PC-3 (cell line): ENCODE measurements at regions not wholly inside any gene's neighbourhood (a gene's known extent, or its start where the extent isn't known, plus 50 kb on each side); places are given as distances from the start of the nearest gene placed in this dataset.
A peak's percentile ranks its signal among the peaks of the same experiment; 100 is the strongest.

Experiments
- ATAC-seq: fragments of 200-7000 bp; cut with Tn5 transposase; 2 replicates; pipeline ENCODE4 v1.9.1; 2020; ENCODE audit warnings: mild to moderate bottlenecking, moderate library complexity
- BruUV-seq: library from RNA; stranded (reverse); fragments of 400-500 nt; replicated peaks from 2 replicates; lab custom pipeline; 2021; lab: Mats Ljungman, UMichigan
- CTCF ChIA-PET: fragments of 300-600 bp; sonication (Branson Sonifier 250); formaldehyde crosslinking; loops from one replicate; lab custom pipeline; 2022; ENCODE audit warnings: antibody characterized with exemption; lab: Charles Lee
- POLR2A ChIA-PET: fragments of 300-600 bp; sonication (Branson Sonifier 250); formaldehyde crosslinking; loops from one replicate; lab custom pipeline; 2022; ENCODE audit warnings: antibody characterized with exemption; ENCODE audit not compliant: unreplicated experiment; lab: Charles Lee
- DNase-seq: peaks from one replicate; pipeline ENCODE4 v3.0.0-alpha.2; 2015
- H2AFZ ChIP-seq: fragments of 300-600 bp; sonication (generic); 2 replicates; pipeline ENCODE4 v1.6.0; 2016; ENCODE audit warnings: antibody characterized with exemption, low read length
- H3F3A ChIP-seq: fragments of 300-600 bp; sonication (generic); one replicate; pipeline ENCODE4 v1.6.0; 2017; ENCODE audit warnings: antibody characterized with exemption, low read length, control low read depth, mild to moderate bottlenecking; ENCODE audit not compliant: unreplicated experiment
- H3K27ac ChIP-seq: fragments of 300-600 bp; sonication (generic); 2 replicates; pipeline ENCODE4 v1.5.1; 2016; ENCODE audit warnings: mild to moderate bottlenecking, low read length
- H3K27me3 ChIP-seq: fragments of 300-600 bp; sonication (generic); 2 replicates; pipeline ENCODE4 v1.6.1; 2016; ENCODE audit warnings: low read length, mixed read lengths
- H3K36me3 ChIP-seq: fragments of 300-600 bp; sonication (generic); 2 replicates; pipeline ENCODE4 v1.6.1; 2016; ENCODE audit warnings: low read depth, mixed run types, low read length, mixed read lengths
- H3K4me1 ChIP-seq: fragments of 300-600 bp; sonication (generic); 2 replicates; pipeline ENCODE4 v1.5.1; 2016; ENCODE audit warnings: low read length; ENCODE audit not compliant: insufficient read depth
- H3K4me2 ChIP-seq: fragments of 300-600 bp; sonication (generic); 2 replicates; pipeline ENCODE4 v1.6.0; 2016; ENCODE audit warnings: low read length
- H3K4me3 ChIP-seq: fragments of 300-600 bp; sonication (generic); 2 replicates; pipeline ENCODE4 v1.5.1; 2016; ENCODE audit warnings: mild to moderate bottlenecking, low read length, mixed read lengths
- H3K79me2 ChIP-seq: fragments of 300-600 bp; sonication (generic); 2 replicates; pipeline ENCODE4 v1.6.1; 2017; ENCODE audit warnings: low read length, mixed read lengths
- H3K9ac ChIP-seq: fragments of 300-600 bp; sonication (generic); 2 replicates; pipeline ENCODE4 v1.6.0; 2016; ENCODE audit warnings: mild to moderate bottlenecking, low read length
- H3K9me2 ChIP-seq: fragments of 300-600 bp; sonication (generic); replicated peaks from 2 replicates; pipeline ENCODE4 v1.6.1; 2016; ENCODE audit warnings: mixed run types, low read length, mixed read lengths
- H3K9me3 ChIP-seq: fragments of 300-600 bp; sonication (generic); 2 replicates; pipeline ENCODE4 v1.6.1; 2016; ENCODE audit warnings: low read length, mixed read lengths
- H4K20me1 ChIP-seq: fragments of 300-600 bp; sonication (generic); 2 replicates; pipeline ENCODE4 v1.6.1; 2016; ENCODE audit warnings: low read length, mixed read lengths
- CTCF ChIP-seq: fragments of 300-600 bp; sonication (generic); conservative IDR thresholded peaks from 2 replicates; pipeline ENCODE4 v1.5.1; 2017; ENCODE audit warnings: antibody characterized with exemption, low read depth, mild to moderate bottlenecking, low read length
- EZH2 ChIP-seq: fragments of 300-600 bp; sonication (generic); IDR thresholded peaks from one replicate; pipeline ENCODE4 v1.6.1; 2017; ENCODE audit warnings: antibody characterized with exemption, mild to moderate bottlenecking, low read length; ENCODE audit not compliant: unreplicated experiment
- EZH2phosphoT487 ChIP-seq: fragments of 300-600 bp; sonication (generic); IDR thresholded peaks from 2 replicates; pipeline ENCODE4 v1.6.1; 2018; ENCODE audit warnings: mild to moderate bottlenecking, antibody characterized with exemption, low read length, borderline replicate concordance
- intact Hi-C: fragments of 100-400 bp; cut with micrococcal nuclease; formaldehyde crosslinking; loops from 2 replicates; pipeline ENCODE4 v1.9.0; 2023

- ChIA-PET CTCF (interaction anchor here (0.7 to 1.1 kb wide), 2 partner anchors 80 to 84 kb away, joined by 3 read pairs; partner anchors contain the start of gene EDN1), POLR2A (interaction anchor here (0.9 kb wide), 1 partner anchor 79 kb away, joined by 5 read pairs; no protein-coding TSS in a partner anchor)
- H2AFZ ChIP-seq, result no peak overlapping the region
- H3K4me3 ChIP-seq, result no peak overlapping the region
- 0 out of 2 replicates have a peak overlapping the region, but pooled peaks have one; percentile 2 for H3K27ac ChIP-seq
- no peaks in the 10 kb centered on the region for H3K9me3 ChIP-seq
- DNase-seq (peak; percentile 86), ATAC-seq (peak; percentile 83)
- H3K4me1 ChIP-seq, result peaks cover 25% of the 10 kb centered on the region
- H3K27me3 ChIP-seq, result no peaks in the 10 kb centered on the region
- intact Hi-C loops, result loop anchor here (1.0 kb wide), 2 partner anchors 80 to 136 kb away; partner anchors contain the start of gene EDN1
- H3F3A ChIP-seq, result no peaks in the 10 kb centered on the region
- TF ChIP-seq EZH2phosphoT487 (no peak), CTCF (peak; percentile 69), EZH2 (no peak)
- H3K36me3 ChIP-seq, result no peaks in the 10 kb centered on the region
- no peak overlapping the region for H3K4me2 ChIP-seq
- no peaks in the 10 kb centered on the region for H3K79me2 ChIP-seq
- BruUV-seq, result no TSS peak
- H3K9ac ChIP-seq, result no peak overlapping the region
- no peaks in the 10 kb centered on the region for H3K9me2 ChIP-seq
- H4K20me1 ChIP-seq, result no peaks in the 10 kb centered on the region
Observed at GRCh38 chr6:12369781-12370262, 79.7 kb downstream of the EDN1 start.

DNA sequence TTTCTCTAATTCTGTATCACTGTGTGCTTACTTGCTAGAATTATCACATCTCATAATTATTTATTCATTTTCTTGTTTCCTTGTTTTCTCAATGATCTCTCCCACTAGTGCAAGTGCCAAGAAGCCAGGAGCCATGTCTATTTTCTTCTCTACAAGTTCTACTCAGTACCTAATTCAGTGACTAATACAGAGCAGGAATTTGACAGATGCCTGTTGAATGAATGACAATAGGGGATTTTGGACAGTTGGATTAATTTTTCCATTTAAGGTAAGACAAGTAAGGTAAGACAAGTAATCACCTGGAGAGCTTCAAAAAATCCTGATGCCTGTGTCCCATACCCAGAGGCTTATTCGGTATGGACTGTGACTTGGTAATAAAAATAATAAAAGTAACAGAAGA lies 81.0 kb downstream of the EDN1 start:
- Histone ChIP-seq H3K4me3 (no peak overlapping the region), H3K27ac (no peak overlapping the region), H2AFZ (no peak overlapping the region), H3K79me2 (no peaks in the 10 kb centered on the region), H3K9me3 (no peaks in the 10 kb centered on the region), H4K20me1 (no peaks in the 10 kb centered on the region), H3K4me2 (no peak overlapping the region), H3K9me2 (no peaks in the 10 kb centered on the region), H3K4me1 (peaks cover 25% of the 10 kb centered on the region), H3F3A (no peaks in the 10 kb centered on the region), H3K36me3 (no peaks in the 10 kb centered on the region), H3K27me3 (no peaks in the 10 kb centered on the region), H3K9ac (no peak overlapping the region)
- intact Hi-C loops, result no loop called here
- peak; percentile 17 for DNase-seq
- ChIA-PET POLR2A (interaction anchor here (0.6 kb wide), 1 partner anchor 80 kb away, joined by 3 read pairs; no protein-coding TSS in a partner anchor), CTCF (no interaction called here)
- TF ChIP-seq EZH2, result no peak
- no peak for TF ChIP-seq CTCF
- TF ChIP-seq EZH2phosphoT487, result no peak
- BruUV-seq, result no TSS peak
- no peak; the same call in 1 of the 2 replicates for ATAC-seq

DNA sequence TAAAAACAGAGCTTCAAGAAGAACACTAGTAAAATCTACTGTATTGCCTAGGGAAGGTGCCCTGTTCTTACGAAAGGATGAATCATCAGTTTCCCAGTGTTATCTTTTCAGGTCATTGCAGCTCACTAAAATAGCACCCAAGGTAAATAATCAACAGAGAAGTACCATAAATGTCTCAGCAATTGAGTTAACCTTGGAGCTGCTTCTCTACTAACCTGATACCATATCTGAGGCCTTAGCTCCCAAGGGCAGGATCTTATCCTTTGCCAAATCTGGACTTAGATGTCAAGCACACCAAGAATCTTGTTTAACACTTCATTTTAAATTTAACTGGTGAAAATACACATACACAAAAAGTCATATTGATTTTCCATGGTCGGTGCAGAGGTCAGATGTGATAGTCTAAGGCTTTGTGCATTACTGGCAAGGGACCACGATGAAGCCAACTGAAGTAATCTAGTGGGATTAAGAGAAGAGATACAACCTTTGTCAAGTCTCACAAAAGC lies 81.5 kb downstream of the EDN1 start:
- H3K9ac ChIP-seq, result no peak overlapping the region
- no peaks in the 10 kb centered on the region for H3K27me3 ChIP-seq
- H4K20me1 ChIP-seq, result no peaks in the 10 kb centered on the region
- no peak overlapping the region for H3K4me3 ChIP-seq
- H2AFZ ChIP-seq, result no peak overlapping the region
- TF ChIP-seq CTCF (no peak), EZH2 (no peak), EZH2phosphoT487 (no peak)
- no peaks in the 10 kb centered on the region for H3K36me3 ChIP-seq
- ChIA-PET CTCF (no interaction called here), POLR2A (no interaction called here)
- H3K9me3 ChIP-seq, result no peaks in the 10 kb centered on the region
- BruUV-seq, result no TSS peak
- H3K27ac ChIP-seq, result no peak overlapping the region
- intact Hi-C loops, result no loop called here
- H3K79me2 ChIP-seq, result no peaks in the 10 kb centered on the region
- no peak overlapping the region for H3K4me2 ChIP-seq
- DNase-seq (peak; percentile 67), ATAC-seq (peak; percentile 70)
- peaks cover 25% of the 10 kb centered on the region for H3K4me1 ChIP-seq
- no peaks in the 10 kb centered on the region for H3K9me2 ChIP-seq
- H3F3A ChIP-seq, result no peaks in the 10 kb centered on the region
